ENCODE measurements at regions not wholly inside any gene's neighbourhood (a gene's known extent, or its start where the extent isn't known, plus 50 kb on each side); places are given as distances from the start of the nearest gene placed in this dataset.

DNA sequence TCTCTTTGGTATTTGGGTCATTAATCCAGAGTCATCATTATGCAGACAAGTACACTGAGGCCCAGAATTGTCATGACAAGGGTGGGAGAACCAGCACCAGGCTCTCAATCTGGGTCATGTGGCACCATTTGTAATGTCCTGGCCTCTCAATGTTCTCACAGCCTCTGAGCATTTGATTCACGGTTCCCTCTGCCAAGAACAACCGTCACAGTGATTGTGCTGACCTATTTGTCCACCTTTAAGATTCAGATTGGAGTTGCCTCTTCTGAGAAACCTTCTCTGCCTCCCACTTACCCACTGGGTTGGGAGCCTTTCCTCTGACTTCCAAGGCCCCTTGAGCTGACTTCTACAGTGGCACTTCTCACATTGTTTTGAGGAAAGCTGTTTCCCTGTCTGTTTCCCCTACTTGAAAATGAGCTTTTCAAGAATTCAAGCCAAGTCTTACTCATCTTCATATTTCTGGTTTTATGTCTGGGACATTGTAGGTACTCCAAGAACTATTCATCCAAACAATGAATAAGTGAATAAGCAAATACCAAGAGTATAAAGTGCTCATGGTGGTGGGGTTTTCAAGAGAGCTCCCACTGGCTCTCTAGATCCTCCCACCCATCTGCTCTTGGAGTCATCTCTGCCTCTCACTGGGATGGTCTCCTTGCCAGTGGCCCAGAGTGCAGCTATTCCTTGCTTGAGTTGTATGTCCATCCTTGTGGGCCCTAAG is 126.4 kb upstream of the E2F8 start:
- no peak for TF ChIP-seq EZH2phosphoT487 (IDR thresholded peaks at IDR 0.05; ENCODE audit: low read depth)
- TF ChIP-seq, protein P1, sequence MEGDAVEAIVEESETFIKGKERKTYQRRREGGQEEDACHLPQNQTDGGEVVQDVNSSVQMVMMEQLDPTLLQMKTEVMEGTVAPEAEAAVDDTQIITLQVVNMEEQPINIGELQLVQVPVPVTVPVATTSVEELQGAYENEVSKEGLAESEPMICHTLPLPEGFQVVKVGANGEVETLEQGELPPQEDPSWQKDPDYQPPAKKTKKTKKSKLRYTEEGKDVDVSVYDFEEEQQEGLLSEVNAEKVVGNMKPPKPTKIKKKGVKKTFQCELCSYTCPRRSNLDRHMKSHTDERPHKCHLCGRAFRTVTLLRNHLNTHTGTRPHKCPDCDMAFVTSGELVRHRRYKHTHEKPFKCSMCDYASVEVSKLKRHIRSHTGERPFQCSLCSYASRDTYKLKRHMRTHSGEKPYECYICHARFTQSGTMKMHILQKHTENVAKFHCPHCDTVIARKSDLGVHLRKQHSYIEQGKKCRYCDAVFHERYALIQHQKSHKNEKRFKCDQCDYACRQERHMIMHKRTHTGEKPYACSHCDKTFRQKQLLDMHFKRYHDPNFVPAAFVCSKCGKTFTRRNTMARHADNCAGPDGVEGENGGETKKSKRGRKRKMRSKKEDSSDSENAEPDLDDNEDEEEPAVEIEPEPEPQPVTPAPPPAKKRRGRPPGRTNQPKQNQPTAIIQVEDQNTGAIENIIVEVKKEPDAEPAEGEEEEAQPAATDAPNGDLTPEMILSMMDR (IDR thresholded peaks at IDR 0.05; ENCODE audit: low read depth, low read length) = no peak
